Keratinocyte (primary cell): ENCODE measurements at regions not wholly inside any gene's neighbourhood (a gene's known extent, or its start where the extent isn't known, plus 50 kb on each side); places are given as distances from the start of the nearest gene placed in this dataset.

ENCODE experiments used
- EZH2 ChIP-seq: IDR thresholded peaks from one replicate; pipeline ENCODE4 v1.6.1; 2012; ENCODE audit warnings: inconsistent platforms, mild to moderate bottlenecking, low read length, moderate library complexity
- TF ChIP-seq, protein P1 (sequence below), 3 experiments: IDR thresholded peaks in 1 of 3; conservative IDR thresholded peaks in 1 of 3; optimal IDR thresholded peaks in 1 of 3; 2 replicates in 2 of 3; 3 replicates in 1 of 3; pipeline versions ENCODE3 to v1.5.1; 2011; ENCODE audit warnings: low read length in 3 of 3, mild to moderate bottlenecking in 3 of 3, moderate library complexity in 2 of 3, control low read depth in 1 of 3, inconsistent platforms in 1 of 3; ENCODE audit not compliant: insufficient read depth in 2 of 3; ENCODE audit errors: extremely low read depth in 1 of 3

GRCh38 chr20:40431112-40431511, 257.9 kb downstream of the MAFB start:
- TF ChIP-seq, protein P1, sequence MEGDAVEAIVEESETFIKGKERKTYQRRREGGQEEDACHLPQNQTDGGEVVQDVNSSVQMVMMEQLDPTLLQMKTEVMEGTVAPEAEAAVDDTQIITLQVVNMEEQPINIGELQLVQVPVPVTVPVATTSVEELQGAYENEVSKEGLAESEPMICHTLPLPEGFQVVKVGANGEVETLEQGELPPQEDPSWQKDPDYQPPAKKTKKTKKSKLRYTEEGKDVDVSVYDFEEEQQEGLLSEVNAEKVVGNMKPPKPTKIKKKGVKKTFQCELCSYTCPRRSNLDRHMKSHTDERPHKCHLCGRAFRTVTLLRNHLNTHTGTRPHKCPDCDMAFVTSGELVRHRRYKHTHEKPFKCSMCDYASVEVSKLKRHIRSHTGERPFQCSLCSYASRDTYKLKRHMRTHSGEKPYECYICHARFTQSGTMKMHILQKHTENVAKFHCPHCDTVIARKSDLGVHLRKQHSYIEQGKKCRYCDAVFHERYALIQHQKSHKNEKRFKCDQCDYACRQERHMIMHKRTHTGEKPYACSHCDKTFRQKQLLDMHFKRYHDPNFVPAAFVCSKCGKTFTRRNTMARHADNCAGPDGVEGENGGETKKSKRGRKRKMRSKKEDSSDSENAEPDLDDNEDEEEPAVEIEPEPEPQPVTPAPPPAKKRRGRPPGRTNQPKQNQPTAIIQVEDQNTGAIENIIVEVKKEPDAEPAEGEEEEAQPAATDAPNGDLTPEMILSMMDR (optimal IDR thresholded peaks at IDR 0.05 in 1 of 3, IDR thresholded peaks at IDR 0.05 in 1 of 3, conservative IDR thresholded peaks at IDR 0.05 in 1 of 3; ENCODE audit: extremely low read depth in 1 of 3, insufficient read depth in 2 of 3, low read length in 3 of 3) = no peak
- no peak for TF ChIP-seq EZH2
